IPS-18a (cell line): ENCODE measurements at regions not wholly inside any gene's neighbourhood (a gene's known extent, or its start where the extent isn't known, plus 50 kb on each side); places are given as distances from the start of the nearest gene placed in this dataset.

ENCODE experiments used
- H3K27ac ChIP-seq: one replicate; pipeline ENCODE4 v1.5.1; 2013; ENCODE audit warnings: low read length
- H3K27me3 ChIP-seq: one replicate; pipeline ENCODE4 v1.6.1; 2013; ENCODE audit warnings: mild to moderate bottlenecking, low read length; ENCODE audit not compliant: control insufficient read depth, insufficient read depth
- H3K36me3 ChIP-seq: one replicate; pipeline ENCODE4 v1.6.1; 2013; ENCODE audit warnings: low read depth, low read length; ENCODE audit not compliant: control insufficient read depth
- H3K4me1 ChIP-seq: one replicate; pipeline ENCODE4 v1.6.1; 2013; ENCODE audit warnings: low read depth, low read length; ENCODE audit not compliant: control insufficient read depth
- H3K4me3 ChIP-seq: one replicate; pipeline ENCODE4 v1.5.1; 2013; ENCODE audit warnings: low read length
- H3K9ac ChIP-seq: one replicate; pipeline ENCODE4 v1.6.1; 2013; ENCODE audit warnings: mild to moderate bottlenecking, low read length, moderate library complexity
- H3K9me3 ChIP-seq: one replicate; pipeline ENCODE4 v1.6.1; 2013; ENCODE audit warnings: low read depth, low read length; ENCODE audit not compliant: control insufficient read depth

DNA sequence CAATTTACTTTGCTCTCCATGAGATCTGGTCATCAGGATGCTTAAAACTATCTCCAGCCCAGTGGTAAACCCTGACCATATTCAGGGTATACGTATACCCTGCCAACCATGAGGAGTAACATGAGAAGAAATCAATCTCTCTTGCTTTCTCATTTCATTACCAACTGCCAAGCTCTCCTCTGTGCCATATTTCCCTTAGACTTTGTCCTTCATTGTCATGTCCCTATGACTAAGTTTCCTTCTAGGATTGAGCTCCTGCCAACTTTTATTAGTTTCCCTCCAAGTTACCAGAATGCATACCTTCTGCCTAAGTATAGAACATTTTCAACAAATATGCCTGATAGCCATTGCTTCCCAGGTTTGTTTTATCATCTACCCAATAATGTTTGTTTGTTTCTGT, 1113.9 kb upstream of the B3GALT2 start:
- no peak overlapping the region for H3K9ac ChIP-seq
- no peaks in the 10 kb centered on the region for H3K27me3 ChIP-seq
- no peak overlapping the region for H3K4me3 ChIP-seq
- H3K27ac ChIP-seq = no peak overlapping the region
- H3K4me1 ChIP-seq = no peaks in the 10 kb centered on the region
- H3K9me3 ChIP-seq = no peaks in the 10 kb centered on the region
- H3K36me3 ChIP-seq = no peaks in the 10 kb centered on the region

DNA sequence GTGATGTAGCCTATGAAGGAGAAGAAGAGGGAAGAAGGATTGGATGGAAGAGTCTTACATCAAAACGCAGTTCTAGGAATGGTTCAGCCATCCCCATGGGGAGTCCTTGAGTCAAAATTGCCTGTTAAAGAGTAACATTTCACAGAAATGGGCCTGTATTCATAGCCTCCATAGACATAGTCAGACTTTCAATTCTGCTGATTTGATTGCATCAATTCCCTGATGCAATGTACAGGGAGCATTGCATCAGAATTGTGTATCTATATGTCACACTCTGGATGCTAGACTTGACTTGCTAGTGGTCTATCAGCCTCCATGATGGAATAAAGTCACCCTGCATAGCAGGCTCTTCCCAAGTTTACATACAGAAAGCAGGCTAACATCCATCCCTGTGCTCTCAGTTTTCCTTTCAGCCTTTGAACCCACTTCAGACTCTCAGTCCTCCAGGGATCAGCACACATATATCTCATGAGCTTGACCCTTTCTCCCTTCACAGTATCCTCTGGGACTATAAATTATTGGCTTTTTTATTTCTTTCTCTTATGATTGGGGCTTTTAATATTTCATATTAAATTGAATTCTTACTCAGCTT, 1111.7 kb upstream of the B3GALT2 start:
- no peak overlapping the region for H3K4me3 ChIP-seq
- H3K4me1 ChIP-seq = peaks cover under 1% of the 10 kb centered on the region
- no peaks in the 10 kb centered on the region for H3K9me3 ChIP-seq
- no peaks in the 10 kb centered on the region for H3K27me3 ChIP-seq
- no peak overlapping the region for H3K27ac ChIP-seq
- H3K9ac ChIP-seq = no peak overlapping the region
- H3K36me3 ChIP-seq = no peaks in the 10 kb centered on the region

DNA sequence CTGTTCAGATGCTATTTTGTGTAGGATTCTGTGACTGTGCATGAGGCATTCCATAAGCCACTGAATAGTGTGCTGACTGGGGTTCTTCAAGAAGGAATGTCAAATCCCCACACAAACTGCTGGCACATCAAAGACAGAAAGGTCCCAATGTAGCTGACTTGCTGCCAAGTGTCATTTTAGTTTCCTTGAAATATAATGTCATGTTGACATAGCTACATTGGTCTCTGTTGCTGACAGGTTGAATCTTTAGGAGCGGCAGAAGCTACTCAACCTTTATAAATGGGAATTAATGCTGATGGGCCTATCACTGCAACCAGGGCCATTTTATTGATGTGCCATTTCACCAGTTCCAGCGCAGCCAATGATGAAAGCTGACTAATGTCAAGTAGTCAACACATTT, 1110.7 kb upstream of the B3GALT2 start:
- Histone ChIP-seq H3K4me1 (peaks cover 7% of the 10 kb centered on the region), H3K9ac (no peak overlapping the region), H3K4me3 (no peak overlapping the region), H3K9me3 (no peaks in the 10 kb centered on the region), H3K36me3 (no peaks in the 10 kb centered on the region), H3K27ac (no peak overlapping the region), H3K27me3 (no peaks in the 10 kb centered on the region)

DNA sequence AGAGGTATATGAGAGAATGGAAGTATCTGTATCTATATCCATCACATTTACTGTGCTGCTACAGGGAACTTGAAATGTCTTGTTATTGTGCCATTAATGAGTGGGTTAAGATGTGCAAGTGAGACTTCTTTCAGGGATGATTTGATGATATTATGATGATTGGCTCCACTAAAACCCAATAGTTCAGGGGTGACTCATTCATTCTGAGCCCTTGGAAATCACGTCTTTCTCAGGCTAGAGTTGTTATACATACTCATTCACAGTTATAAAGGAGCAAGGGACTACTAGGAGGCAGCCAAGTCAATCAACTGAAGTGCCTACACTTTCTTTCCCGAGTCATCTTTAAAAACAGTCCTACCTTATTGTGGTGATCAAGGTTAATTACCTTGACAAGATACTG, 1109.8 kb upstream of the B3GALT2 start:
- Histone ChIP-seq H3K9me3 (no peaks in the 10 kb centered on the region), H3K4me3 (no peak overlapping the region), H3K27me3 (no peaks in the 10 kb centered on the region), H3K36me3 (no peaks in the 10 kb centered on the region), H3K9ac (no peak overlapping the region), H3K27ac (no peak overlapping the region), H3K4me1 (peaks cover 7% of the 10 kb centered on the region)

DNA sequence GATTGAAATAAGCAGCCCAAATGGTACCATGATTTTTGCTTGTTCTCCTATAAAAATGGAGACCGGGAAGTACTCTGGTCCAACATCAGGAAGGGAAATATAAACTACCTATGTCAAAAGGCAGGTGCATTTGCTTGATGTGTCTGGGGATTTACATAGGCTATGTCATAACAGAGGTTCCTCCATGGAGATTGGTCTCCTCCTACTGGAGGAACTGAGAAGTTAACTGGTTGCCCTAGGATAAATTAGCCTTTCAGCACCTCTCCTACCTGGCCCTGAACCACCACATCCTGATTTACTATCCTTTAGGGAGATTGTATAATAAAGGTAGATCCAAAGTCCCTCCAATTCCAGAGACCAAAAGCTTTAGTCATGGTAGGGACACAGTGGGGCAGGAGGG, 1109.3 kb upstream of the B3GALT2 start:
- no peak overlapping the region for H3K27ac ChIP-seq
- H3K4me1 ChIP-seq = peaks cover 7% of the 10 kb centered on the region
- no peaks in the 10 kb centered on the region for H3K36me3 ChIP-seq
- H3K27me3 ChIP-seq = no peaks in the 10 kb centered on the region
- H3K9ac ChIP-seq = no peak overlapping the region
- H3K4me3 ChIP-seq = no peak overlapping the region
- H3K9me3 ChIP-seq = no peaks in the 10 kb centered on the region

DNA sequence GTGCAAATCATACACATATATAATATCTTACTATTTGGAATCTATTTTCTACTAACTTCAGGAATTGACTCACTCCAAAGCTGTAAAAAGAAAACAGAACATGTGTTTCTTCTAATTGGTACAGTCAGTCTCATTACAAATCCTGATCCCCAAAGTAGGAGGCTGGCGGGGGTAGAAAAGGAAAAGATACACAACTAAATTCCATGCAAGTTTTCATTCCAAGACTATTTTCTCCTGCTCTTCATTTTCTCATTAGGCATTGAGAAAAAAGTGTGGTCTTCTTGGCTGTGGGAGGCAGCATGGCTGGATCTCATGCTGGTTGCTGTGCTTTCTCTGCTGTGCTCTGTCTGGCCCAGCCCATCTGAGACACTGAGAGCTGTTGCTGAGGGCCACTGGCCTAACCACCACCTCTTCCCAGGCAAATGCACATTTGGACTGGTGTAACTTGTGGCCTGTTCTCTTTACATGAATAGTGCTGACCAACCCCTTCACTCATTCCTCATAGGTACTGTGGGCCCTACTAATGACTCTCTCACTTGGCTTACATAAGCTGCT, 1107.5 kb upstream of the B3GALT2 start:
- Histone ChIP-seq H3K27ac (no peak overlapping the region), H3K9ac (no peak overlapping the region), H3K27me3 (no peaks in the 10 kb centered on the region), H3K36me3 (no peaks in the 10 kb centered on the region), H3K4me1 (peaks cover 12% of the 10 kb centered on the region), H3K4me3 (no peak overlapping the region), H3K9me3 (no peaks in the 10 kb centered on the region)

DNA sequence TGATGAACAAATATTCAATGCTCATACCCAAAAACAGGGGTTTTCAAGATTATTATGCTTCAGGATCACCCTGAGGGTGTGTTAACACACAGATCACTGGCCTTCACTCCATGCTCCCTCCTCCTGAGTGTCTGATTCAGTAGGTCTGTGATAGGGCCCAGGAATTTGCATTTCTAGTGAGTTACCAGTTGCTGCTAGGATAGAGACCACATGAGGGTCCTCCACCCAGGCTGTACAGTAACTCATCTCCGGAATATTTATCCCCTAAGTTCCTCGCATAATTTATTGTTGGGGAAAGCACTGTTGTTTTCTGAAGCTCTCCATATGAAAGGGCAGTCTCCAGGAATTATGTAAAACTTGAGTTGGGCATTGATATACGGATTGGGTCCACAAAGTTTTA, 1106.6 kb upstream of the B3GALT2 start:
- Histone ChIP-seq H3K4me3 (no peak overlapping the region), H3K9ac (no peak overlapping the region), H3K36me3 (no peaks in the 10 kb centered on the region), H3K9me3 (no peaks in the 10 kb centered on the region), H3K27me3 (no peaks in the 10 kb centered on the region), H3K27ac (no peak overlapping the region), H3K4me1 (peaks cover 12% of the 10 kb centered on the region)

DNA sequence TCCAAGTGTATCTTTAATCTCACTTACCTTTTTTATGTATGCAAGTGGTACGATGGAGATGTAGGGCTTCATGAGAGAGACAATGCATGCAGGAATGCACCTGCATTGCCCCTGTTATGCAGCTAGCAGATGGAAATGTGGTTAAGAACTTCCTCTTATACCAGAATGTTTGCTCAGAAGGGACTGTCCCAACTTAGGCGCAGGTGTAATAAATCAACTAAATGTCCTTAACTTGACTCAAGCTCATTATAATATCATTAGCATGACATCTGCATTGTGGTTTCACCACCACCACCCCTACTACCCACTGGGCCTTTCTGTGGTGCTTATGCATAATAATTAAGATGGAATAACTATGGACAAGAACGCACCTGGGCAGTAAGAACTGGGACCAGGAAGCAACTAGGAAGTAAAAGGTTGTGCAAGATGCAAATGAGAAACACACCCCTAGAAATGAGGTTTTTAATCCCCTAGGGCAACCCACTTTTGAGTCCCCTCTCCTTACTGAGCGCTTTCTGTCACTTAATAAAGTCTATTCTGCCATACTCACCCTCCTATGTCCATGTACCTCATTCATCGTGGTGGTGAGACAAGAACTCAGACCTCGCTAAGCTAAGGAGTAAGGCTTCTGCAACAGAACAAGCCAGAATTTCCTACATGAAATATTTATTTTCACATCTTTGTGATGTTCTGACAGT, 1103.3 kb upstream of the B3GALT2 start:
- Histone ChIP-seq H3K27me3 (no peaks in the 10 kb centered on the region), H3K27ac (no peak overlapping the region), H3K4me1 (peaks cover 12% of the 10 kb centered on the region), H3K9ac (no peak overlapping the region), H3K9me3 (no peaks in the 10 kb centered on the region), H3K4me3 (no peak overlapping the region), H3K36me3 (no peaks in the 10 kb centered on the region)

DNA sequence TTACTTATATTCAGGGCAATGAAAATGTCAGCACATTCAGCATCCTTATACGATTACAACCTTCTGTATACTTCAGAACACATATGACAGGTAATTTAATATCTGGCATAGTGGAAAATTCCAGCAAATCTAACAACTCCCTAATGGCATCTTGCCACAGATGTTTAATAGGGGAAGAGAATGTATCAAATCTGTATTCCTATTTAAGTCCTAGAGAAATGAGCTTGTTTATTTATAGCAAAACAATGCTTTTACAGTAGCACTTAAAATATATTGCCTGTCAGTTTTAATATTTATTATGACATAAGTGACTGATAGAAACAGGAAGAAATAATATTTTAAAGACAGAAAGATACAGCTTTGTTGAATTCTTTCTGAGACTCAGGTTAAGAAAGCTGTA, 1101.8 kb upstream of the B3GALT2 start:
- Histone ChIP-seq H3K9me3 (no peaks in the 10 kb centered on the region), H3K27me3 (no peaks in the 10 kb centered on the region), H3K4me3 (no peak overlapping the region), H3K36me3 (no peaks in the 10 kb centered on the region), H3K4me1 (peaks cover 12% of the 10 kb centered on the region), H3K9ac (no peak overlapping the region), H3K27ac (no peak overlapping the region)

DNA sequence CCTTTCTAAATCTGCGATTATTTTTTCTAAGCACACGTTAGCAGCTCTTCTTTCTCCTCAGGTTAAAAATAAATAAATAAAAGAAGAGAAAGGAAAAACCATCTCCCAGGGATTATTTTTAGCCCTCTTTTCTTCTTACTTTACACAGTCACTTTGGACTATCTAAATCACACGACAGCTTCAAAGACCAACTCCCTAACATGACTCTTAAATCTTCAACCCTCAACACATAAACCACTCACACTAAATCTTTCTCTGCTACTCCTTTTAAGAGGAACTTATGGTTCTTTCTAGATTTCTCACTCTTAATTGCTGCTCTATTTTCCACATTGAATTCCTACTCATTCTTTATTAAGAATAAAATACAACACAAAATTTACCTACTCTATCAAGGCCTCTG, 1095.0 kb upstream of the B3GALT2 start:
- Histone ChIP-seq H3K27ac (no peak overlapping the region), H3K4me1 (no peaks in the 10 kb centered on the region), H3K9ac (no peak overlapping the region), H3K27me3 (no peaks in the 10 kb centered on the region), H3K36me3 (no peaks in the 10 kb centered on the region), H3K9me3 (no peaks in the 10 kb centered on the region), H3K4me3 (no peak overlapping the region)

DNA sequence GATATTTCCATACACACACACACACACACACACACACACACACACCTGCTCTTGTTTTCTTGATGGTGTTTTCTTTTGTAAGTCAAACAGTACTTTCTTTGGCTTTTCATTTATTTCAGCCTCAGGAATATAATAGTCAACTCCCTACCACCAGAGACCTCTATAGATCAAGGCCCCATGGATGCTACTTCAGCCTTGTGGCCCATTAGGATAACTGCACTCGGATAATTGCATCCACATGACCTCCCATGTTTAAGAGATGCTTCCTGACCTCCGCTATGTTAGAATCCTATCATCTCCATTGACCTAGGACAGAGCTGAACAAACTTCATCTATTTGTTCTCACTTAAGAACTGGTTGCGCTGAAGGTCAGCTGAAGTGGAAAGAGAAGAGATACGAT, 1094.0 kb upstream of the B3GALT2 start:
- H3K4me1 ChIP-seq = no peaks in the 10 kb centered on the region
- H3K9me3 ChIP-seq = no peaks in the 10 kb centered on the region
- no peak overlapping the region for H3K4me3 ChIP-seq
- H3K27ac ChIP-seq = no peak overlapping the region
- H3K36me3 ChIP-seq = no peaks in the 10 kb centered on the region
- no peak overlapping the region for H3K9ac ChIP-seq
- H3K27me3 ChIP-seq = no peaks in the 10 kb centered on the region

DNA sequence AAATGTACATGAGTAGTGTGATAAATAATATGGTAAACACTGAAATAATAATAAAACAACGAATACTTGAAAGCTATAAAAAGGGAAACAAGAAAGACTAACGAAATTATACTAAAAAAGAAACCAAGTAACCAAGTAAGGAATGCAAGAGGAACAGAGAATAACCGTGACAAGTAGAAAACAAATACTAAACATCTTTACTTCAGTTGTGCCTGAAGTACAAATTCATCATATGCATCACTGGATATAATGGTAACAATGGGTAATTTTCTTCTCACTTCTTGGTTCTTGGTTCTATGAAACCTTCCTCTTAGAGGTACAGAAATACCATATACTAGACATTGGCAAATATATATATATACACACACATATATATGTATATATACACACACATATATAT, 1093.6 kb upstream of the B3GALT2 start:
- Histone ChIP-seq H3K36me3 (no peaks in the 10 kb centered on the region), H3K9me3 (no peaks in the 10 kb centered on the region), H3K4me3 (no peak overlapping the region), H3K27ac (no peak overlapping the region), H3K27me3 (no peaks in the 10 kb centered on the region), H3K4me1 (no peaks in the 10 kb centered on the region), H3K9ac (no peak overlapping the region)
